OCI-LY1 (cell line): ENCODE measurements at regions not wholly inside any gene's neighbourhood (a gene's known extent, or its start where the extent isn't known, plus 50 kb on each side); places are given as distances from the start of the nearest gene placed in this dataset.

ENCODE experiments used
- H2AFZ ChIP-seq: fragments of 200-600 bp; sonication (generic), shearing (Covaris generic); 2 replicates; pipeline ENCODE4 v1.6.0; 2014; ENCODE audit warnings: antibody characterized with exemption, mild to moderate bottlenecking, low read length
- H3F3A ChIP-seq: fragments of 200-600 bp; sonication (generic), shearing (Covaris generic); 2 replicates; pipeline ENCODE4 v1.6.0; 2014; ENCODE audit warnings: mild to moderate bottlenecking, antibody characterized with exemption, low read length, moderate library complexity; ENCODE audit not compliant: insufficient read depth
- H3K27ac ChIP-seq: fragments of 200-600 bp; sonication (generic); 2 replicates; pipeline ENCODE4 v1.5.1; 2014; ENCODE audit warnings: low read length, mixed run types, mild to moderate bottlenecking, low read depth; ENCODE audit not compliant: poor library complexity, severe bottlenecking
- H3K27me3 ChIP-seq: fragments of 200-600 bp; sonication (generic); 2 replicates; pipeline ENCODE4 v1.6.0; 2014; ENCODE audit warnings: antibody characterized with exemption, mild to moderate bottlenecking, low read length, moderate library complexity; ENCODE audit not compliant: insufficient read depth
- H3K36me3 ChIP-seq: fragments of 200-600 bp; sonication (generic); 2 replicates; pipeline ENCODE4 v1.6.1; 2014; ENCODE audit warnings: mild to moderate bottlenecking, antibody characterized with exemption, low read length, moderate library complexity, mixed read lengths; ENCODE audit not compliant: insufficient read depth
- H3K4me1 ChIP-seq: fragments of 200-600 bp; sonication (generic); 2 replicates; pipeline ENCODE4 v1.5.1; 2014; ENCODE audit warnings: mild to moderate bottlenecking, low read length, moderate library complexity; ENCODE audit not compliant: insufficient read depth, severe bottlenecking
- H3K4me2 ChIP-seq: fragments of 200-600 bp; sonication (generic), shearing (Covaris generic); 2 replicates; pipeline ENCODE4 v1.6.1; 2014; ENCODE audit warnings: low read length
- H3K4me3 ChIP-seq: fragments of 200-600 bp; sonication (generic); 2 replicates; pipeline ENCODE4 v1.5.1; 2014; ENCODE audit warnings: low read length, low read depth, mild to moderate bottlenecking, mixed read lengths; ENCODE audit not compliant: poor library complexity, severe bottlenecking
- H3K79me2 ChIP-seq: fragments of 200-600 bp; shearing (Covaris generic); 2 replicates; pipeline ENCODE4 v1.6.1; 2016; ENCODE audit warnings: mixed run types, low read length, mixed read lengths; ENCODE audit not compliant: insufficient read depth
- H3K9ac ChIP-seq: fragments of 200-600 bp; sonication (generic), shearing (Covaris generic); 2 replicates; pipeline ENCODE4 v1.6.1; 2014; ENCODE audit warnings: mild to moderate bottlenecking, low read length, mixed read lengths
- H3K9me2 ChIP-seq: fragments of 200-600 bp; sonication (generic), shearing (Covaris generic); 2 replicates; pipeline ENCODE4 v1.6.1; 2014; ENCODE audit warnings: low read depth, mild to moderate bottlenecking, low read length, mixed read lengths
- H3K9me3 ChIP-seq: fragments of 200-600 bp; shearing (Covaris generic); 2 replicates; pipeline ENCODE4 v1.6.1; 2014; ENCODE audit warnings: low read length, mixed read lengths
- H4K20me1 ChIP-seq: fragments of 200-600 bp; sonication (generic), shearing (Covaris generic); 2 replicates; pipeline ENCODE4 v1.6.0; 2016; ENCODE audit warnings: mild to moderate bottlenecking, low read length; ENCODE audit not compliant: insufficient read depth
- EZH2 ChIP-seq: fragments of 200-600 bp; sonication (generic), shearing (Covaris generic); IDR thresholded peaks from 2 replicates; pipeline ENCODE4 v1.8.0; 2017; ENCODE audit warnings: borderline replicate concordance, mixed run types, mild to moderate bottlenecking, antibody characterized with exemption, low read length, moderate library complexity, mixed read lengths
- TF ChIP-seq, protein P1 (sequence below): fragments of 200-600 bp; sonication (generic), shearing (Covaris generic); IDR thresholded peaks from 2 replicates; pipeline ENCODE4 v1.5.1; 2017; ENCODE audit warnings: mild to moderate bottlenecking, antibody characterized with exemption, low read length, moderate library complexity, mixed read lengths

GRCh38 chr12:19657732-19658130 is 218.4 kb downstream of the AEBP2 start:
- Histone ChIP-seq H3K9me3 (no peaks in the 10 kb centered on the region), H4K20me1 (no peaks in the 10 kb centered on the region), H3K9ac (no peak overlapping the region), H3K79me2 (no peaks in the 10 kb centered on the region), H3K4me1 (no peaks in the 10 kb centered on the region), H3K4me3 (no peak overlapping the region), H3K36me3 (no peaks in the 10 kb centered on the region), H3K27me3 (no peaks in the 10 kb centered on the region), H3K27ac (no peak overlapping the region), H2AFZ (no peak overlapping the region), H3K9me2 (no peaks in the 10 kb centered on the region), H3F3A (no peaks in the 10 kb centered on the region), H3K4me2 (no peak overlapping the region)
- no peak for TF ChIP-seq EZH2
- TF ChIP-seq, protein P1, sequence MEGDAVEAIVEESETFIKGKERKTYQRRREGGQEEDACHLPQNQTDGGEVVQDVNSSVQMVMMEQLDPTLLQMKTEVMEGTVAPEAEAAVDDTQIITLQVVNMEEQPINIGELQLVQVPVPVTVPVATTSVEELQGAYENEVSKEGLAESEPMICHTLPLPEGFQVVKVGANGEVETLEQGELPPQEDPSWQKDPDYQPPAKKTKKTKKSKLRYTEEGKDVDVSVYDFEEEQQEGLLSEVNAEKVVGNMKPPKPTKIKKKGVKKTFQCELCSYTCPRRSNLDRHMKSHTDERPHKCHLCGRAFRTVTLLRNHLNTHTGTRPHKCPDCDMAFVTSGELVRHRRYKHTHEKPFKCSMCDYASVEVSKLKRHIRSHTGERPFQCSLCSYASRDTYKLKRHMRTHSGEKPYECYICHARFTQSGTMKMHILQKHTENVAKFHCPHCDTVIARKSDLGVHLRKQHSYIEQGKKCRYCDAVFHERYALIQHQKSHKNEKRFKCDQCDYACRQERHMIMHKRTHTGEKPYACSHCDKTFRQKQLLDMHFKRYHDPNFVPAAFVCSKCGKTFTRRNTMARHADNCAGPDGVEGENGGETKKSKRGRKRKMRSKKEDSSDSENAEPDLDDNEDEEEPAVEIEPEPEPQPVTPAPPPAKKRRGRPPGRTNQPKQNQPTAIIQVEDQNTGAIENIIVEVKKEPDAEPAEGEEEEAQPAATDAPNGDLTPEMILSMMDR: no peak

DNA sequence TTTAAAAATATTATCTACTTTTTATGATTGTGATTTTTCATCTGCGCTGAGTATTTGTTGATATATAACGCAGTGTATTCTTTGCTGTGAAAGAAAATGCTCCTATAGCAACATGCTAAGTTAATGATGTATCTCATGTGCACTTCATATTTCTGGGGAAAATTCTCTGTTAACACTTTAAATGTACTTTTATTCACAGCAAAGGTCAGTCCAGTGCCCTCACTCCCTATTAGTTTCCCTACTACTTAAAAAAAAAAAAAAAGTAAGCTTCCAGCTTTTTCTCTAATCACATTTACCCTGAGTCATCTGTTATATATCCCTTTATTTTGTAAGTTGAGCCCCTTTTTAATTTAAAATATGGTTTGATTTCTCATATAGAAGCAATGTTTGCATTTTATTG is 219.8 kb downstream of the AEBP2 start:
- no peak overlapping the region for H3K9ac ChIP-seq
- H2AFZ ChIP-seq: no peak overlapping the region
- no peak overlapping the region for H3K27ac ChIP-seq
- no peak overlapping the region for H3K4me2 ChIP-seq
- no peak for TF ChIP-seq EZH2
- TF ChIP-seq, protein P1: no peak
- no peaks in the 10 kb centered on the region for H3K9me2 ChIP-seq
- H3F3A ChIP-seq: no peaks in the 10 kb centered on the region
- H3K36me3 ChIP-seq: no peaks in the 10 kb centered on the region
- H4K20me1 ChIP-seq: no peaks in the 10 kb centered on the region
- no peaks in the 10 kb centered on the region for H3K27me3 ChIP-seq
- no peaks in the 10 kb centered on the region for H3K4me1 ChIP-seq
- H3K4me3 ChIP-seq: no peak overlapping the region
- H3K9me3 ChIP-seq: no peaks in the 10 kb centered on the region
- no peaks in the 10 kb centered on the region for H3K79me2 ChIP-seq

- Histone ChIP-seq H3K4me2 (no peak overlapping the region), H3K9ac (no peak overlapping the region), H3K4me3 (no peak overlapping the region), H3K27ac (no peak overlapping the region), H3K79me2 (no peaks in the 10 kb centered on the region), H3K9me3 (no peaks in the 10 kb centered on the region), H2AFZ (no peak overlapping the region), H3K9me2 (no peaks in the 10 kb centered on the region), H3K27me3 (no peaks in the 10 kb centered on the region), H3K4me1 (no peaks in the 10 kb centered on the region), H3K36me3 (no peaks in the 10 kb centered on the region), H4K20me1 (no peaks in the 10 kb centered on the region), H3F3A (no peaks in the 10 kb centered on the region)
- TF ChIP-seq, protein P1: no peak
- no peak for TF ChIP-seq EZH2
Observed at GRCh38 chr12:19659501-19659900, 220.2 kb downstream of the AEBP2 start.
